Transverse colon (tissue), 3 donors: ENCODE measurements at regions not wholly inside any gene's neighbourhood (a gene's known extent, or its start where the extent isn't known, plus 50 kb on each side); places are given as distances from the start of the nearest gene placed in this dataset.

ENCODE experiments used
- CTCF ChIP-seq, 5 experiments: fragments of 200-600 bp in 3 of 5; fragments of 450-650 bp in 2 of 5; sonication (generic) in 3 of 5; IDR thresholded peaks; 1 replicate in 2 of 5; 2 replicates in 3 of 5; pipeline ENCODE4 v1.5.1; 2016 to 2017; ENCODE audit warnings: antibody characterized with exemption in 5 of 5, inconsistent platforms in 3 of 5, mild to moderate bottlenecking in 2 of 5, moderate library complexity in 1 of 5
- POLR2A ChIP-seq: fragments of 450-650 bp; IDR thresholded peaks from one replicate; pipeline ENCODE4 v1.6.1; 2016; ENCODE audit warnings: antibody characterized with exemption, mild to moderate bottlenecking, moderate library complexity

GRCh38 chr3:109644332-109644731 lies 307.0 kb upstream of the DPPA4 start:
- TF ChIP-seq CTCF (IDR thresholded peaks at IDR 0.05) = no peak
- no peak for TF ChIP-seq POLR2A
